ENCODE measurements at regions not wholly inside any gene's neighbourhood (a gene's known extent, or its start where the extent isn't known, plus 50 kb on each side); places are given as distances from the start of the nearest gene placed in this dataset.

DNA sequence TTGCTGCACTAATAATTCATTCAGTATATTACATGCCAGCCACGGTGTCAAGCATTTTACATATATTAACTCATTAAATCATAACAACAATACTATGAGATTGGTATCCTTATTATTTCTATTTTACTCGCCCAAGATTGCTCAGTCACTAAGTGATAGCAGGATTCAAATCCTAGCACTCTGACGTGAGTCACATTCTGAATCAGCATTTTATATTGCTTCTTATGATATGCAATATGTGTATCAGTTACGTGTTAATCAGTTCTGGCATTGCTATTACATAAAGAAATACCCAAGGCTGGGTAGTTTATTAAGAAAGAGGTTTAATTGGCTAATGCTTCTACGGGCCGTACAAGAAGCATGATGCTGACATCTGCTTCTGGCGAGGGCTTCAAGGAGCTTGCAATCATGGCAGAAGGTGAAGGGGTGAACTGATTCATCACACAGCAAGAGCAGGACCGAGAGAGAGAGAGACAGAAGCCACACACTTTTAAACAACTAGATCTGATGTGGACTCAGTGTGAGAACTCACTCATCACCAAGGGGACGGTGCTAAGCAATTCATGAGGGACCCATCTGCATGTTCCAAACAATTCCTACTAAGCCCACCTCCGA, 166.5 kb upstream of the TMCO5A start:
- H3K27me3 ChIP-seq (ENCODE audit: control insufficient read depth, insufficient read depth, low read length), result no peaks in the 10 kb centered on the region
- in situ Hi-C loops (cut with HindIII; ENCODE audit: low pct_unique_long_range_greater_than_20kb, low sequenced_read_pairs) (no loop called here), intact Hi-C loops (cut with micrococcal nuclease; ENCODE audit: unreplicated experiment) (no loop called here)
- ChIA-PET CTCF (no interaction called here), POLR2A (no interaction called here)
- ATAC-seq (no peak), DNase-seq (ENCODE audit: low read depth, low spot score) (no peak)
- TF ChIP-seq, protein P1, sequence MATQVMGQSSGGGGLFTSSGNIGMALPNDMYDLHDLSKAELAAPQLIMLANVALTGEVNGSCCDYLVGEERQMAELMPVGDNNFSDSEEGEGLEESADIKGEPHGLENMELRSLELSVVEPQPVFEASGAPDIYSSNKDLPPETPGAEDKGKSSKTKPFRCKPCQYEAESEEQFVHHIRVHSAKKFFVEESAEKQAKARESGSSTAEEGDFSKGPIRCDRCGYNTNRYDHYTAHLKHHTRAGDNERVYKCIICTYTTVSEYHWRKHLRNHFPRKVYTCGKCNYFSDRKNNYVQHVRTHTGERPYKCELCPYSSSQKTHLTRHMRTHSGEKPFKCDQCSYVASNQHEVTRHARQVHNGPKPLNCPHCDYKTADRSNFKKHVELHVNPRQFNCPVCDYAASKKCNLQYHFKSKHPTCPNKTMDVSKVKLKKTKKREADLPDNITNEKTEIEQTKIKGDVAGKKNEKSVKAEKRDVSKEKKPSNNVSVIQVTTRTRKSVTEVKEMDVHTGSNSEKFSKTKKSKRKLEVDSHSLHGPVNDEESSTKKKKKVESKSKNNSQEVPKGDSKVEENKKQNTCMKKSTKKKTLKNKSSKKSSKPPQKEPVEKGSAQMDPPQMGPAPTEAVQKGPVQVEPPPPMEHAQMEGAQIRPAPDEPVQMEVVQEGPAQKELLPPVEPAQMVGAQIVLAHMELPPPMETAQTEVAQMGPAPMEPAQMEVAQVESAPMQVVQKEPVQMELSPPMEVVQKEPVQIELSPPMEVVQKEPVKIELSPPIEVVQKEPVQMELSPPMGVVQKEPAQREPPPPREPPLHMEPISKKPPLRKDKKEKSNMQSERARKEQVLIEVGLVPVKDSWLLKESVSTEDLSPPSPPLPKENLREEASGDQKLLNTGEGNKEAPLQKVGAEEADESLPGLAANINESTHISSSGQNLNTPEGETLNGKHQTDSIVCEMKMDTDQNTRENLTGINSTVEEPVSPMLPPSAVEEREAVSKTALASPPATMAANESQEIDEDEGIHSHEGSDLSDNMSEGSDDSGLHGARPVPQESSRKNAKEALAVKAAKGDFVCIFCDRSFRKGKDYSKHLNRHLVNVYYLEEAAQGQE (IDR thresholded peaks at IDR 0.05; ENCODE audit: insufficient read depth in 1 of 2, low read depth in 2 of 2, low read length in 1 of 2), result no peak
- TF ChIP-seq SIN3A (IDR thresholded peaks at IDR 0.05; ENCODE audit: borderline replicate concordance, insufficient read depth, low read depth, low read length), result no peak
- TF ChIP-seq, protein P2, sequence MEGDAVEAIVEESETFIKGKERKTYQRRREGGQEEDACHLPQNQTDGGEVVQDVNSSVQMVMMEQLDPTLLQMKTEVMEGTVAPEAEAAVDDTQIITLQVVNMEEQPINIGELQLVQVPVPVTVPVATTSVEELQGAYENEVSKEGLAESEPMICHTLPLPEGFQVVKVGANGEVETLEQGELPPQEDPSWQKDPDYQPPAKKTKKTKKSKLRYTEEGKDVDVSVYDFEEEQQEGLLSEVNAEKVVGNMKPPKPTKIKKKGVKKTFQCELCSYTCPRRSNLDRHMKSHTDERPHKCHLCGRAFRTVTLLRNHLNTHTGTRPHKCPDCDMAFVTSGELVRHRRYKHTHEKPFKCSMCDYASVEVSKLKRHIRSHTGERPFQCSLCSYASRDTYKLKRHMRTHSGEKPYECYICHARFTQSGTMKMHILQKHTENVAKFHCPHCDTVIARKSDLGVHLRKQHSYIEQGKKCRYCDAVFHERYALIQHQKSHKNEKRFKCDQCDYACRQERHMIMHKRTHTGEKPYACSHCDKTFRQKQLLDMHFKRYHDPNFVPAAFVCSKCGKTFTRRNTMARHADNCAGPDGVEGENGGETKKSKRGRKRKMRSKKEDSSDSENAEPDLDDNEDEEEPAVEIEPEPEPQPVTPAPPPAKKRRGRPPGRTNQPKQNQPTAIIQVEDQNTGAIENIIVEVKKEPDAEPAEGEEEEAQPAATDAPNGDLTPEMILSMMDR (IDR thresholded peaks at IDR 0.05), result no peak
- TF ChIP-seq POLR2AphosphoS5 (IDR thresholded peaks at IDR 0.05; ENCODE audit: low read depth, low read length), result no peak
- TF ChIP-seq TCF7L2 (IDR thresholded peaks at IDR 0.05; ENCODE audit: low read depth, low read length), result no peak
- H3K36me3 ChIP-seq (ENCODE audit: control insufficient read depth, insufficient read depth, low read length), result no peaks in the 10 kb centered on the region
- H3K4me1 ChIP-seq (ENCODE audit: control insufficient read depth, insufficient read depth, low read length), result no peaks in the 10 kb centered on the region
- no peak overlapping the region for H3K4me3 ChIP-seq (ENCODE audit: low read depth in 2 of 2, low read length in 2 of 2)
- no peaks in the 10 kb centered on the region; the same call in 1 of the 2 replicates for H3K9me3 ChIP-seq (ENCODE audit: control insufficient read depth, insufficient read depth, low read depth, low read length)
- BruUV-seq (replicated peaks), result no TSS peak
- H3K27ac ChIP-seq (ENCODE audit: low read length), result no peak overlapping the region

DNA sequence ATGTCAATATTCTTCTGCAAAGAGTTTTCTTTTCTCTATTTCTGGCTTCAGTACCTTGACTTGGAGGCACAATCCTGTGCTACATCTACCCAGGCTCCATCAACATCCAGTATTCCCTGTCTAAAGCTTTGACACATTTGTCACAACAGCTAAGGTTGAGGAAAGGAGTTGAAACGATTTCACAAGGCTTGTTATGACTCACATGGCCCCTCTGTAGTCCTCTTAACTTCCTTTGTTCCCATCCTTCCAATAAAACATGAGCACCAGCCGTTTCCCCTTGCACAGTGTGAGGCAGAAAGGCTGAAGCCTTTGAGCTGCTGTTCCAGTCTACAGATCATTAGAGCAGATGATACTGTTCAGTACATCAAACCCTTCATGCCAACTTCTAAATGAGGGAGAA, 163.0 kb upstream of the TMCO5A start:
- TF ChIP-seq, protein P1 (IDR thresholded peaks at IDR 0.05; ENCODE audit: insufficient read depth in 1 of 2, low read depth in 2 of 2, low read length in 1 of 2), result no peak
- TF ChIP-seq, protein P2 (IDR thresholded peaks at IDR 0.05), result no peak
- in situ Hi-C loops (cut with HindIII; ENCODE audit: low pct_unique_long_range_greater_than_20kb, low sequenced_read_pairs) (no loop called here), intact Hi-C loops (cut with micrococcal nuclease; ENCODE audit: unreplicated experiment) (no loop called here)
- no peak for ATAC-seq
- no peaks in the 10 kb centered on the region for H3K36me3 ChIP-seq (ENCODE audit: control insufficient read depth, insufficient read depth, low read length)
- no peak overlapping the region for H3K4me3 ChIP-seq (ENCODE audit: low read depth in 2 of 2, low read length in 2 of 2)
- CTCF ChIA-PET, result no interaction called here
- POLR2A ChIA-PET, result no interaction called here
- BruUV-seq (replicated peaks), result no TSS peak
- H3K27ac ChIP-seq (ENCODE audit: low read length), result no peak overlapping the region
- no peaks in the 10 kb centered on the region for H3K4me1 ChIP-seq (ENCODE audit: control insufficient read depth, insufficient read depth, low read length)
- no peaks in the 10 kb centered on the region for H3K9me3 ChIP-seq (ENCODE audit: control insufficient read depth, insufficient read depth, low read depth, low read length)
- H3K27me3 ChIP-seq (ENCODE audit: control insufficient read depth, insufficient read depth, low read length), result no peaks in the 10 kb centered on the region
- no peak for DNase-seq (ENCODE audit: low read depth, low spot score)

Data from Panc1 (cell line).